PC-9 (cell line): ENCODE measurements at regions not wholly inside any gene's neighbourhood (a gene's known extent, or its start where the extent isn't known, plus 50 kb on each side); places are given as distances from the start of the nearest gene placed in this dataset.

ENCODE experiments used
- BruUV-seq: library from RNA; stranded (reverse); fragments of 400-500 nt; replicated peaks from 2 replicates; lab custom pipeline; 2021; lab: Mats Ljungman, UMichigan
- CTCF ChIA-PET: fragments of 300-600 bp; sonication (Branson Sonifier 250); formaldehyde crosslinking; loops from one replicate; lab custom pipeline; 2022; ENCODE audit warnings: antibody characterized with exemption; lab: Charles Lee
- POLR2A ChIA-PET: fragments of 300-600 bp; sonication (Branson Sonifier 250); formaldehyde crosslinking; loops from one replicate; lab custom pipeline; 2022; ENCODE audit warnings: antibody characterized with exemption; ENCODE audit not compliant: unreplicated experiment; lab: Charles Lee
- DNase-seq, 2 experiments: peaks; one replicate each; pipeline versions ENCODE4 v3.0.0 to v3.0.0-alpha.2; 2015 to 2022; ENCODE audit warnings: mixed read lengths in 1 of 2
- H2AFZ ChIP-seq: fragments of 200-600 bp; sonication (generic); 2 replicates; pipeline ENCODE4 v1.8.1; 2017; ENCODE audit warnings: antibody characterized with exemption
- H3F3A ChIP-seq: fragments of 200-600 bp; sonication (generic); 2 replicates; pipeline ENCODE4 v1.8.1; 2017; ENCODE audit warnings: antibody characterized with exemption, mild to moderate bottlenecking, low read depth; ENCODE audit not compliant: insufficient read depth
- H3K27ac ChIP-seq: fragments of 200-600 bp; sonication (generic); 2 replicates; pipeline ENCODE4 v1.6.1; 2016; ENCODE audit warnings: mixed run types
- H3K27me3 ChIP-seq: fragments of 200-600 bp; sonication (generic); 2 replicates; pipeline ENCODE4 v1.6.1; 2016; ENCODE audit warnings: low read depth, mixed run types; ENCODE audit not compliant: insufficient read depth
- H3K36me3 ChIP-seq: fragments of 200-600 bp; sonication (generic); 2 replicates; pipeline ENCODE4 v1.6.1; 2016; ENCODE audit warnings: low read depth, mixed run types
- H3K4me1 ChIP-seq: fragments of 200-600 bp; sonication (generic); replicated peaks from 2 replicates; pipeline ENCODE4 v1.6.1; 2016; ENCODE audit warnings: mixed run types; ENCODE audit not compliant: insufficient read depth
- H3K4me2 ChIP-seq: fragments of 200-600 bp; sonication (generic); 2 replicates; pipeline ENCODE4 v1.6.1; 2017; ENCODE audit warnings: mixed run types
- H3K4me3 ChIP-seq: fragments of 200-600 bp; sonication (generic); 2 replicates; pipeline ENCODE4 v1.6.1; 2016; ENCODE audit warnings: mixed run types
- H3K79me2 ChIP-seq: fragments of 200-600 bp; sonication (generic); 2 replicates; pipeline ENCODE4 v1.6.1; 2017; ENCODE audit warnings: low read depth, mixed run types
- H3K9me2 ChIP-seq: fragments of 200-600 bp; sonication (generic); 2 replicates; pipeline ENCODE4 v1.8.1; 2017; ENCODE audit warnings: mild to moderate bottlenecking; ENCODE audit not compliant: insufficient read depth
- H3K9me3 ChIP-seq: fragments of 200-600 bp; sonication (generic); 2 replicates; pipeline ENCODE4 v1.8.1; 2016; ENCODE audit warnings: low read depth; ENCODE audit not compliant: insufficient read depth
- H4K20me1 ChIP-seq: fragments of 200-600 bp; sonication (generic); 2 replicates; pipeline ENCODE4 v1.8.1; 2017; ENCODE audit not compliant: insufficient read depth
- CTCF ChIP-seq: fragments of 200-600 bp; sonication (generic); conservative IDR thresholded peaks from 2 replicates; pipeline ENCODE4 v1.6.1; 2017; ENCODE audit warnings: mixed run types, antibody characterized with exemption, mild to moderate bottlenecking, moderate library complexity
- EZH2 ChIP-seq: fragments of 200-600 bp; sonication (generic); IDR thresholded peaks from 2 replicates; pipeline ENCODE4 v1.8.0; 2017; ENCODE audit warnings: antibody characterized with exemption, low read depth
- intact Hi-C: fragments of 100-400 bp; cut with micrococcal nuclease; formaldehyde crosslinking; loops from one replicate; pipeline ENCODE4 v1.10.0; 2022; ENCODE audit not compliant: unreplicated experiment

DNA sequence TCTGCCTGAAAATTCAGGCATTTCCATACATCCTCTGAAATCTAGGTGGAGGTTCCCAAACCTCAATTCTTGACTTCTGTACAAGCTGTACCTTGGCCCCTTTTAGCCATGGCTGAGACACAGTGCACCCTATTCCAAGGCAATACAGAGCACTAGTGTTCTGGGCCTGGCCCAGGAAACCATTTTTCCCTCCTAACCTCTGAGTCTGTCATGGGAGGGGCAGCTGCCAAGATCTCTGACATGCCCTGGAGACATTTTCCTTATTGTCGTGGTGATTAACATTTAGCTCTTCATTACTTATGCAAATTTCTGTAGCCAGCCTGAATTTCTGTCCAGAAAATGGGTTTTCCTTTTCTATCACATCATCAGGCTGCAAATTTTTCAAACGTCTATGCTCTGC lies 248.0 kb upstream of the RGS18 start:
- no TSS peak for BruUV-seq
- TF ChIP-seq CTCF: no peak
- H3K4me3 ChIP-seq: no peak overlapping the region
- no peaks in the 10 kb centered on the region for H4K20me1 ChIP-seq
- no peaks in the 10 kb centered on the region for H3K36me3 ChIP-seq
- H3K9me2 ChIP-seq: no peaks in the 10 kb centered on the region
- no peaks in the 10 kb centered on the region for H3K9me3 ChIP-seq
- H3F3A ChIP-seq: no peaks in the 10 kb centered on the region
- no peaks in the 10 kb centered on the region for H3K79me2 ChIP-seq
- no peak overlapping the region for H2AFZ ChIP-seq
- no peak for DNase-seq
- ChIA-PET POLR2A (no interaction called here), CTCF (no interaction called here)
- no peak overlapping the region for H3K4me2 ChIP-seq
- no peaks in the 10 kb centered on the region for H3K27me3 ChIP-seq
- intact Hi-C loops: no loop called here
- no peak overlapping the region for H3K27ac ChIP-seq
- H3K4me1 ChIP-seq: no peaks in the 10 kb centered on the region

- BruUV-seq: no TSS peak
- no peaks in the 10 kb centered on the region for H3K4me1 ChIP-seq
- H3K27ac ChIP-seq: no peak overlapping the region
- no peaks in the 10 kb centered on the region for H4K20me1 ChIP-seq
- no peaks in the 10 kb centered on the region for H3K79me2 ChIP-seq
- no peak overlapping the region for H2AFZ ChIP-seq
- DNase-seq: no peak
- no peaks in the 10 kb centered on the region for H3K36me3 ChIP-seq
- H3F3A ChIP-seq: no peaks in the 10 kb centered on the region
- TF ChIP-seq EZH2 (no peak), CTCF (no peak)
- ChIA-PET CTCF (no interaction called here), POLR2A (no interaction called here)
- no peaks in the 10 kb centered on the region for H3K9me2 ChIP-seq
- H3K4me3 ChIP-seq: no peak overlapping the region
- intact Hi-C loops: no loop called here
- no peaks in the 10 kb centered on the region for H3K27me3 ChIP-seq
- H3K4me2 ChIP-seq: no peak overlapping the region
- no peaks in the 10 kb centered on the region for H3K9me3 ChIP-seq
Measured at GRCh38 chr1:191912517-191912916, 245.7 kb upstream of the RGS18 start.

- intact Hi-C loops: no loop called here
- Histone ChIP-seq H3K36me3 (no peaks in the 10 kb centered on the region), H3F3A (no peaks in the 10 kb centered on the region), H3K79me2 (no peaks in the 10 kb centered on the region), H3K4me2 (no peak overlapping the region), H3K4me3 (no peak overlapping the region), H3K9me2 (no peaks in the 10 kb centered on the region), H3K27ac (no peak overlapping the region), H3K4me1 (no peaks in the 10 kb centered on the region), H2AFZ (no peak overlapping the region), H3K27me3 (no peaks in the 10 kb centered on the region), H3K9me3 (no peaks in the 10 kb centered on the region), H4K20me1 (no peaks in the 10 kb centered on the region)
- ChIA-PET CTCF (no interaction called here), POLR2A (no interaction called here)
- TF ChIP-seq EZH2: no peak
- no peak for TF ChIP-seq CTCF
- DNase-seq: no peak
- BruUV-seq: no TSS peak
Measured at GRCh38 chr1:191913260-191913977, 244.8 kb upstream of the RGS18 start.
